Caki2 (cell line): ENCODE measurements at regions not wholly inside any gene's neighbourhood (a gene's known extent, or its start where the extent isn't known, plus 50 kb on each side); places are given as distances from the start of the nearest gene placed in this dataset.

Experiments
- DNase-seq: peaks from one replicate; pipeline ENCODE4 v3.0.0-alpha.2; 2015; ENCODE audit warnings: low read depth
- in situ Hi-C: cut with HindIII; loops from 2 replicates; pipeline ENCODE4 v1.10.0; 2016; ENCODE audit warnings: low sequenced_read_pairs, low pct_unique_long_range_greater_than_20kb, mixed read lengths

DNA sequence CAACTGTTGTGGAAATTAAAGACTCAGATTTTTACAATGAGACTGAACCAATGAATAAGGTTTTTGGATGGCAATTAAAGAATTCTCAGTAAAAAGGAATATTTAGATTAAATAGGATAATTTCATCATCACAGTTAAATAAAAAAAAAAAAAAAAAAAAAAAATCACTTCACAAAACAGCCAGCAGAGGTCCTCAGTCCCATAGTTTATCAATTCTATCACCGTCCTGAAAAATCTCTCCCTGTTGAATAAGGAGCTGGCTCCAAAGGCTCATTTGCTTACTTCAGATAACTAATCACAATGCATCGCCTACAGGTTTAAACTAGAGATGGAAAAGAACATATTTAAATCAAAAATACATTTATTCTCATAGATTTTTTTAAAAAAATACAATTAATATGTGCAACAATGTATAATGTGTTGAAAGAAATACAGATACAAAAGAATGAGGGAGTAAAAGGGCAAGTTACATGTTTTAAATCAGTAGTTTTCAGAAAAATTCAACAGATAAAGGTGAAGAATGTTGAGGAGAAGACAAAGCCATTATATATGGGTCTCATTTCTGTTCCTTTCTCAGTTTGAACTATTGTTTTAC, 175.8 kb upstream of the CHD1 start:
- in situ Hi-C loops, result no loop called here
- peak; percentile 12 for DNase-seq

DNA sequence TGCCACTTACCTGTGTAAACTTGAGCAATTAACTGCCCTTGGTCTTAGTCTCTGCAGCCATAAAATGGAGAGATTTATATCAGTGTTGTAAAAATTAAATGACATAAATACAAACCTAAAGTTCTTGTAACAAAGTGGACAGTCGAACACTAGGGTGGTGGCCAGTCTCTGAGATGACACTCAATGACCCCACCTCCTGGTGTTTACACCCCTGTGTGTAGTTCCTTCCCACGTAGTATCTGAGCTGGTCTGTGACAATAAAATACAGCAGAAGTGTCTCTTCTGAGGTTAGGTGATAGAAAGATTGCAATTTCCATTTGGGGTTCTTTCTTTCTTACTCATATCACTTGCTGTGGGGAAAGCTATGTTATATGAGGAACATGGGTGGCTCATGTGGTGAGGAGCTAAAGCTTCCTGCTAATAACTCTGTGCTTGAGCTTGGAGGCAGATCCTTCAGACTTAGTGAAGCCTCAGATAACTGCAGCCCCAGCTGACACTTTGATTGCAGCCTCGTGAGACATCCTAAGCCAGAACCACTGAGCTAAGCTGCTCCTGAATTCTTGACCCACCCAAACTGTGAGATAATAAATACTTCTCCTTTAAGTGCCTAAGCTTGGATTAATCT, 173.4 kb upstream of the CHD1 start:
- in situ Hi-C loops, result no loop called here
- DNase-seq, result no peak

DNA sequence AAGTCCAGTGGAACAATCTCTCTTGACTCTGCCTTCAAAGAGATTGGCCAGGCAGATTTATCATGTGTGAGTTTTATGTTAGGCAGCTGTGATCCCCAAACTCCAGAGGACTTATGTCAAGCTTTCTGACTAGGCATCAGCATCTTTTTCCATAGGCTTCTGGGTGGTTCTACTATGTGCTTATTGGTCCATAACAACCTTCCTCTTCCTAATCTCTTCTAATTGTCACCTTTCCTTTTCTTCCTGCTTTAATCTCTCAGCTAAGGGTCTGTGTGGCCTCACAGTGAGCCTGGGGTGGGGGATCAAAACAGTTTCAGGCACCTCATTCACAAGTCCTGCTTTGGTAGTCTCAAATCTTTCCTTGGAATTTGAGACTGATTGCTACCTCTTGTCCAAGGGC, 170.9 kb upstream of the CHD1 start:
- DNase-seq, result no peak
- in situ Hi-C loops, result no loop called here

DNA sequence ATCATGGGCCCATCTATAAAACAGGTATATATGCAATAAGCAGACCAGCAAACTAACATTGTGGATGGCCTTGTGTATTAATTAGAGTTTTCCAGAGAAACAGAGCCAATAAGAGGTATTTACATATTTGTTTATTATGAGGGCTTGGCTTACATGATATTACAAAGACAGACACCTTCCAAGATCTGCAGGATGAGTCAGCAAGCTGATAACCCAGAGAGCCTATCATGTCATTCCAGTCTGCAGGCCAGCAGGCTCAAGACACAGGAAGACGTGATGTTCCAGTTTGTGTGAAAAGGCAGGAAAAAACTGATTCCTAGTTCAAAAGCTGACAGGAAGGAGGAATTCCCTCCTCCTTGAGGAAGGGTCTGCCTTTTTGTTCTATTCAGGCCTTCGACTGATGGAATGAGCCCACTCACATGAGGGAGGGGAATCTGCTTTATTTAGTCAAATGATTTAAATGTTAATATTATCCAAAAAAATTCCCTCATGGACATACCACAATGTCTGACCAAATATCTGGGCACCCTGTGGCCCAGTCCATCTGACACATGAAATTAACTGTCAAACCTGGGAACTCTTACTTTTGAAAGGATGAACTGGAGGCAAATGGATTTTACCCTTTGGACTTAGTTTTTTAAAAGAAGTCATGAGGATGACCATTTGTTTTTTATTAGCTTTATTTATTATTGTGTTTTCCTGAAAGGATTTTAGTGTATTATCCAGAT, 161.2 kb upstream of the CHD1 start:
- no peak for DNase-seq
- in situ Hi-C loops, result no loop called here

- DNase-seq, result no peak
Observed at GRCh38 chr5:99088309-99088708, 159.5 kb upstream of the CHD1 start.

GRCh38 chr5:99083197-99083596, 154.4 kb upstream of the CHD1 start:
- in situ Hi-C loops, result no loop called here
- DNase-seq, result no peak

More at GRCh38 chr5:99088309-99088708, 159.5 kb upstream of the CHD1 start:
- in situ Hi-C loops, result no loop called here

DNA sequence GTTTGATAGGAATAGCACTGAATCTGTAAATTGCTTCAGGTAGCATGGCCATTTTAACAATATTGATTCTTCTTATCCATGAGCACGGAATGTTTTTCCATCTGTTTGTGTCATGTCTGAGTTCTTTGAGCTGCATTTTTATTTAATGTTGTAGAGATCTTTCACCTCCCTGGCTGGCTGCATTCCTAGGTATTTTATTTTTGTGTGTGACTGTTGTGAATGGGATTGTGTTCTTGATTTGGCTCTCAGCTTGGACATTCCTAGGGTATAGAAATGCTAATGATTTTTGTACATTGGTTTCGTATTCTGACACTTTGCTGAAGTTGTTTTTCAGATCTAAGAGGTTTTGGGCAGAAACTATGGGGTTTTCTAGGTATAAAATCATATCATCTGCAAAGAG, 152.9 kb upstream of the CHD1 start:
- no peak for DNase-seq
- in situ Hi-C loops, result no loop called here

DNA sequence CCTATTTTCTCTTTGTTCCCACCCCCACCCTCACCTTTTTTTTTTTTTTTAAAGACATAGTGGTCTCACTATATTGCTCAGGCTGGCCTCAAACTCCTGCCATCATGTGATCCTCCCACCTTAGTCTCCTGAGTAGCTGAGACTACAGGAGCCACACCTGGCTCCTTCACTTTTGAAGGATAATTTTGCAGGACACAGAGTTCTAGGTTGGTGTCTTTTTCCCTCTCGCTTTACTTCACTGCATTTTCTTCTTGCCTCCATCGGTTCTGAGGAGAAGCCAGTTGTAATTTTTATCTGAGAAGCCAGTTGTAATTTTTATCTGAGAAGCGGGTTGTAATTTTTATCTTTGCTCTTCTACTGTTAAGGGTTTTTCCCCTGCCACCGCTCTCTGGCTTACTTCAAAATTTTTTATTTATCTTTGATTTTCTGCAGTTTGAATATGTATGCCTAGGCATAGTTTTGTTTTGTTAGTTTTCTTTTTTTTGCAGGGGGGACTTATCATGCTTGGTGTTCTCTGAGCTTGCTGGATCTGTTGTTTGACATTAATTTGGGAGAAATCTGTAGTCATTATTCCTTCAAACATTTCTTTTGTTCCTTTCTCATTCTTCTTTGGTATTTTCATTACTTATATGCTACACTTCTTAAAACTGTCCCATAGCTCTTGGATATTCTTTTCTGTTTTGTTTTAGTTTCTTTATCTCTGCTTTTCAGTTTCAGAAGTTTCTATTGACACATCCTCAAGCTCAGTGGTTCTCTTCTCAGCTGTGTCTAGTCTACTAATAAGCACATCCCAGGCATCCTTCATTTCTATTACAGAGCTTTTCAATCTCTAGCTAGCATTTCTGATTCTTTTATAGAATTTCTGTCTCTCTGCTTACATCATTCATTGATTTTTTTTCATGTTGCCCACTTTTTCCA, 148.2 kb upstream of the CHD1 start:
- DNase-seq, result no peak
- in situ Hi-C loops, result no loop called here

DNA sequence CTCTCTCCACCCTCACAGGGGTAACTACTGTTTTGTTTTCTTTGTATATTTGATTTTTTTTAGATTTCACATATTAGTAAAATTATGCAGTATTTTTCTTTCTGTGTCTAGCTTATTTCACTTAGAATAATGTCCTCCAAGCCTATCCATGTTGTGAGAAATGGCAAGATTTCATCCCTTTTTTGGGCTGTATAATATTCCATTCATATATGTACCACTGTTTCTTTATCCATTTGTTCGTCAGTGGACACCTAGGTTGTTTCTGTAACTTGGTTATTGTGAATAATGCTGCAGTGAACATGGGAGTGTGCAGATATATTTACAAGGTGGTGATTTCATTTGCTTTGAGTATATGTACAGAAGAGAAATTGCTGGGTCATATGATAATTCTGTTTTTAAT, 144.0 kb upstream of the CHD1 start:
- no peak for DNase-seq
- in situ Hi-C loops, result no loop called here

GRCh38 chr5:99070822-99071221, 142.0 kb upstream of the CHD1 start:
- in situ Hi-C loops, result no loop called here
- no peak for DNase-seq

DNA sequence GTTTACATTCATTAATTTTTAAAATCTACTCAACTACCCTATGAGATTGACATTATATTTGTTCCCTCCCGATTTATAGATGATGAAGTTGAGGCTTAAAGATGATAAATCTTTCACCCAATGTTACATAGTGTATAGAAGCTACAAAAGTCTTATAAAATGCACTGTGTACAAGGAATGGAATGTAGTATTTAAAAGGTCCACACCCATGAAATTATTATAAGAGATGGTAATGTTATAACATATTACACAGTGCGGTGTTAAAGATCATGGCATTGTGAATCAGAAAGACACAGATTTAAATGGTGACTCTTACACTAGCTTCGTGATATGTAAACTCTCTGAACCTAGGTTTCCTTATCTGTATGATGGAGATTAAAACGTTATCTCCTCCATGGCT, 141.6 kb upstream of the CHD1 start:
- DNase-seq, result no peak
- in situ Hi-C loops, result no loop called here

- in situ Hi-C loops, result no loop called here
- no peak for DNase-seq
Observed at GRCh38 chr5:99068944-99069650, 140.3 kb upstream of the CHD1 start.

GRCh38 chr5:99063737-99064136, 134.9 kb upstream of the CHD1 start:
- in situ Hi-C loops, result no loop called here

DNA sequence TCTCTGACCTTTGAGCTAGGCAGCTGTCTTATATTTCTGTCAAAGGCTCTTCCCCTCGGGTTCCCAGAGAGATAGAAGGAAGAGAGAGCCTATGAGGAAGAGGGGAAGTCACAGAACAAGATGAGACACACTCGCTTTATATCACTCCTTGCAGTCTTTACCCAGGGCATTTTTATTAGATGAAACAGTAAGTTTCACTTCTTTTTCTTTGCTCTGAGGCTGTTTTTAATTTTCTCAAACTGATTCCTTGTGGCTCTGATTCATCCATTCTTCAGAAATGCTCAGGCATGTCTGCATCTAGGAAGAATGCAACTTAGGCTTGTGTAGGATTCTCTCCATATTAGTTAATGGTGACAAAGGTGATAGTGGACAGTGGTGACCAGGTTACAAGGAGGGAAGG, 132.9 kb upstream of the CHD1 start:
- DNase-seq, result no peak
- in situ Hi-C loops, result no loop called here

More at GRCh38 chr5:99063737-99064136, 134.9 kb upstream of the CHD1 start:
- DNase-seq, result no peak

- in situ Hi-C loops, result no loop called here
- DNase-seq, result no peak
Observed at GRCh38 chr5:99061299-99061698, 132.5 kb upstream of the CHD1 start.

DNA sequence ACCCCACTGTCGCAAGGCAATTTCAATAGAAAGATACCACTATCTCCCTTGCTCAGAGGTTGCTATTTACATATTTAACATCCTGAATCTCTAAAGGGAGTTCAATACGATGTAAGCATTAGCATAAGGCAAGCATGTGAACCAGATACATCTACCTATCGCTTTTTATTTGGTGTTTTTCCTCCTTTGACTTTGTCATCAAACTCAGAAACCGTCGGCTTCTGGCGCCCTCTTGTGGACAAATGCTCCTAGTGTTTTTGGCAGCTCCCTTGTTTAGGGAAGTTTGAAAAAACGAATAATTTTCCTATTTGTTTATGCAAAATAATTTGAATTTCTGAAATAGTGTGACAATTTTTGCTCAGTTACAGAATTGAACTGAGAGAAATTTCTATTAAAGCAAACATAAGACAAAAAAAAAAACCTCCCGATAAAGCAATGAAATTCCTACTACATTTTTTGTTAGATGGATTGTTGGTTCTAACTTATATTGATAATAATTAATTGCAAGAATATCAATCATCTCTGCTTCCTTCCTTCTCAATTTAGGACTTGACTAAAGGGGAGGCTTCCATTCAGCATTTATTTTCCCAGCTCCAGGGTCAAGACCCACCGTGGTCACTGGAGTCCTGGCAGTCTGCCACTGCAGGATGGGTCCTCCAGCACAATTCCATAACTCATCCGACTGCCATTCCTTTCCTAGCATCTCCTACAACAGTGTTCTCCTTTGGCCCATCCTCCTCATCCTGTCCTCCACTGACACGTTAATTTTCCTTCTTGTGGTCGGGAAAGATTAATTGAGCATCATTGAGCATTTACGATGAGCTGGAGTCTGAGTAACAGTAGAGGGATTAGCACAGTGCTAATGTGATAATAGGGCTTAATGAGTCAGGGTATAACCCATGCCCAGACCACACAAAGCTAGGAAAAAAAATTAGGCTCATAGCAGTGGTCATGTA, 131.8 kb upstream of the CHD1 start:
- in situ Hi-C loops, result no loop called here
- DNase-seq, result peak; percentile 50

DNA sequence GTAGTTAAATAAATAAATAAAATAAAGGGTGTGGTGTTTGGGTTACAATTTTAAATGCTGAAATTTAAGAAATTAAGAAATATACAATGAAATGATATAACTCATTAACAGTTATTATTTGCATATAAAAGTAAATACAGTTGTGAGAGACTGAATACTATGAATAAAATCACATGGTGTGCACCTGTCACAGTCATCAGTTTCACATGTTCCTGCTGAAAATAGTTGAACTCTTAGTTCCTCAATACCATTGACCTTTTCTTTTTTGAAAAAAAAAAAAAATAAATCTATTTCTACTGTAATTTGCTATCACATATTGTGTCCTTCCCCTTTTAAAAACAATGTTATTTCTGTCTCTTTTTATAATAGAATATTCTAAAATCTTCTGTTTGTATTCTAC, 130.9 kb upstream of the CHD1 start:
- in situ Hi-C loops, result no loop called here
- DNase-seq, result no peak
